ENCODE measurements at regions not wholly inside any gene's neighbourhood (a gene's known extent, or its start where the extent isn't known, plus 50 kb on each side); places are given as distances from the start of the nearest gene placed in this dataset.

GRCh38 chr11:95692526-95693260, 96.9 kb downstream of the FAM76B start:
- no peak for DNase-seq (ENCODE audit: low spot score)

GRCh38 chr11:95690100-95690499, 99.5 kb downstream of the FAM76B start:
- no peak for DNase-seq (ENCODE audit: low spot score)

GRCh38 chr11:95688501-95689222, 100.9 kb downstream of the FAM76B start:
- no peak for DNase-seq (ENCODE audit: low spot score)

GRCh38 chr11:95688015-95688414, 101.6 kb downstream of the FAM76B start:
- no peak for DNase-seq (ENCODE audit: low spot score)

GRCh38 chr11:95686265-95686664, 103.3 kb downstream of the FAM76B start:
- DNase-seq (ENCODE audit: low spot score) = no peak

- no peak for DNase-seq (ENCODE audit: low spot score)
Measured at GRCh38 chr11:95684701-95685100, 104.9 kb downstream of the FAM76B start.

GRCh38 chr11:95684170-95684569, 105.4 kb downstream of the FAM76B start:
- no peak for DNase-seq (ENCODE audit: low spot score)

GRCh38 chr11:95682552-95682951, 107.0 kb downstream of the FAM76B start:
- peak; percentile 53 for DNase-seq (ENCODE audit: low spot score)

- DNase-seq (ENCODE audit: low spot score) = peak; percentile 94
Measured at GRCh38 chr11:95680169-95680929, 109.2 kb downstream of the FAM76B start.

- DNase-seq (ENCODE audit: low spot score) = no peak
Measured at GRCh38 chr11:95678988-95679387, 110.6 kb downstream of the FAM76B start.

GRCh38 chr11:95676308-95676707, 113.3 kb downstream of the FAM76B start:
- DNase-seq (ENCODE audit: low spot score) = no peak

- no peak for DNase-seq (ENCODE audit: low spot score)
Measured at GRCh38 chr11:95675585-95675984, 114.0 kb downstream of the FAM76B start.

GRCh38 chr11:95674657-95675358, 114.8 kb downstream of the FAM76B start:
- DNase-seq (ENCODE audit: low spot score) = no peak

GRCh38 chr11:95671768-95672167, 117.8 kb downstream of the FAM76B start:
- DNase-seq (ENCODE audit: low spot score) = peak; percentile 78

GRCh38 chr11:95668131-95668530, 121.5 kb downstream of the FAM76B start:
- no peak for DNase-seq (ENCODE audit: low spot score)

- DNase-seq (ENCODE audit: low spot score) = no peak
Measured at GRCh38 chr11:95661162-95661561, 128.4 kb downstream of the FAM76B start.

GRCh38 chr11:95660038-95660437, 129.5 kb downstream of the FAM76B start:
- no peak for DNase-seq (ENCODE audit: low spot score)

GRCh38 chr11:95659088-95659487, 130.5 kb downstream of the FAM76B start:
- no peak for DNase-seq (ENCODE audit: low spot score)

- peak; percentile 3 for DNase-seq (ENCODE audit: low spot score)
Measured at GRCh38 chr11:95655536-95655935, 134.0 kb downstream of the FAM76B start.

GRCh38 chr11:95653680-95654079, 135.9 kb downstream of the FAM76B start:
- DNase-seq (ENCODE audit: low spot score) = no peak

GRCh38 chr11:95653099-95653498, 136.5 kb downstream of the FAM76B start:
- DNase-seq (ENCODE audit: low spot score) = no peak

GRCh38 chr11:95652002-95652472, 137.5 kb downstream of the FAM76B start:
- no peak for DNase-seq (ENCODE audit: low spot score)

Data from umbilical cord (tissue), 1 donor.